DND-41 (cell line): ENCODE measurements at regions not wholly inside any gene's neighbourhood (a gene's known extent, or its start where the extent isn't known, plus 50 kb on each side); places are given as distances from the start of the nearest gene placed in this dataset.
"Not testable (repeated sequence)": the region's sequence is repeated elsewhere in the genome, so short reads cannot be mapped to it uniquely, and the experiment has no call there.

Source experiments
- ATAC-seq: fragments of 200-7000 bp; cut with Tn5 transposase; 3 replicates; pipeline ENCODE4 v1.9.1; 2021; ENCODE audit warnings: low read depth; ENCODE audit not compliant: insufficient read depth
- DNase-seq: peaks from one replicate; pipeline ENCODE4 v3.0.0-alpha.2; 2020
- H2AFZ ChIP-seq: 2 replicates; pipeline ENCODE4 v1.6.0; 2012; ENCODE audit warnings: low read depth, low read length
- H3K27ac ChIP-seq: 2 replicates; pipeline ENCODE4 v1.5.1; 2012; ENCODE audit warnings: low read length, inconsistent platforms
- H3K27me3 ChIP-seq: fragments of 200-600 bp; sonication (generic); 2 replicates; pipeline ENCODE4 v1.6.0; 2012; ENCODE audit warnings: low read length, mild to moderate bottlenecking, inconsistent platforms; ENCODE audit not compliant: insufficient read depth, poor library complexity
- H3K36me3 ChIP-seq: 2 replicates; pipeline ENCODE4 v1.5.1; 2012; ENCODE audit warnings: low read length, inconsistent platforms; ENCODE audit not compliant: insufficient read depth
- H3K4me1 ChIP-seq: 2 replicates; pipeline ENCODE4 v1.5.1; 2012; ENCODE audit warnings: mild to moderate bottlenecking, low read length; ENCODE audit not compliant: insufficient read depth
- H3K4me2 ChIP-seq: 2 replicates; pipeline ENCODE4 v1.6.0; 2012; ENCODE audit warnings: mild to moderate bottlenecking, moderate library complexity, low read length, inconsistent platforms; ENCODE audit not compliant: insufficient read depth
- H3K4me3 ChIP-seq, 2 experiments: fragments of 200-600 bp in 1 of 2; shearing (Covaris generic) in 1 of 2; 2 replicates each; pipeline ENCODE4 v1.5.1; 2012 to 2016; ENCODE audit warnings: inconsistent platforms in 2 of 2, low read length in 2 of 2, mild to moderate bottlenecking in 2 of 2, low read depth in 1 of 2, moderate library complexity in 1 of 2
- H3K79me2 ChIP-seq: 2 replicates; pipeline ENCODE4 v1.6.0; 2012; ENCODE audit warnings: low read length, inconsistent platforms; ENCODE audit not compliant: insufficient read depth
- H3K9ac ChIP-seq: 2 replicates; pipeline ENCODE4 v1.6.0; 2012; ENCODE audit warnings: low read depth, mild to moderate bottlenecking, inconsistent platforms, low read length, moderate library complexity
- H3K9me3 ChIP-seq: 2 replicates; pipeline ENCODE4 v1.5.1; 2012; ENCODE audit warnings: low read length, moderate library complexity, mild to moderate bottlenecking, inconsistent platforms; ENCODE audit not compliant: insufficient read depth, severe bottlenecking
- H4K20me1 ChIP-seq: 2 replicates; pipeline ENCODE4 v1.6.0; 2012; ENCODE audit warnings: low read length; ENCODE audit not compliant: insufficient read depth
- CTCF ChIP-seq: IDR thresholded peaks from 2 replicates; pipeline ENCODE4 v1.5.1; 2012; ENCODE audit warnings: borderline replicate concordance, low read length, moderate library complexity, mild to moderate bottlenecking; ENCODE audit not compliant: poor library complexity, severe bottlenecking; ENCODE audit errors: extremely low read depth
- EZH2 ChIP-seq: IDR thresholded peaks from 3 replicates; pipeline ENCODE4 v1.6.1; 2012; ENCODE audit warnings: borderline replicate concordance, low read depth, mild to moderate bottlenecking, moderate library complexity, low read length, inconsistent platforms; ENCODE audit not compliant: severe bottlenecking

GRCh38 chr2:133867166-133867565 is 298.9 kb upstream of the NCKAP5 start:
- Histone ChIP-seq H3K27me3 (peaks cover 9% of the 10 kb centered on the region), H3K4me2 (no peak overlapping the region), H3K27ac (no peak overlapping the region), H3K79me2 (no peaks in the 10 kb centered on the region), H3K4me1 (no peaks in the 10 kb centered on the region), H3K36me3 (no peaks in the 10 kb centered on the region), H3K9ac (no peak overlapping the region), H4K20me1 (no peaks in the 10 kb centered on the region), H3K4me3 (no peak overlapping the region), H2AFZ (no peak overlapping the region), H3K9me3 (no peaks in the 10 kb centered on the region)
- DNase-seq, result no peak
- TF ChIP-seq CTCF (no peak), EZH2 (no peak)
- ATAC-seq, result no peak

- Histone ChIP-seq H3K4me2 (no peak overlapping the region), H3K27ac (no peak overlapping the region), H3K79me2 (no peaks in the 10 kb centered on the region), H3K9ac (no peak overlapping the region), H3K36me3 (no peaks in the 10 kb centered on the region), H3K4me3 (no peak overlapping the region), H4K20me1 (no peaks in the 10 kb centered on the region), H3K27me3 (peaks cover 4% of the 10 kb centered on the region), H3K9me3 (no peaks in the 10 kb centered on the region), H3K4me1 (no peaks in the 10 kb centered on the region), H2AFZ (no peak overlapping the region)
- ATAC-seq (no peak), DNase-seq (no peak)
- no peak for TF ChIP-seq CTCF
- no peak for TF ChIP-seq EZH2
Measured at GRCh38 chr2:133871545-133872209, 303.4 kb upstream of the NCKAP5 start.

- Histone ChIP-seq H2AFZ (no peak overlapping the region), H4K20me1 (no peaks in the 10 kb centered on the region), H3K27me3 (peaks cover 3% of the 10 kb centered on the region), H3K27ac (no peak overlapping the region), H3K4me3 (no peak overlapping the region), H3K36me3 (no peaks in the 10 kb centered on the region), H3K79me2 (no peaks in the 10 kb centered on the region), H3K4me2 (no peak overlapping the region), H3K9me3 (no peaks in the 10 kb centered on the region), H3K9ac (no peak overlapping the region), H3K4me1 (no peaks in the 10 kb centered on the region)
- ATAC-seq, result no peak
- DNase-seq, result no peak
- TF ChIP-seq CTCF (no peak), EZH2 (no peak)
Measured at GRCh38 chr2:133878326-133878725, 310.1 kb upstream of the NCKAP5 start.

- TF ChIP-seq CTCF (no peak), EZH2 (no peak)
Measured at GRCh38 chr2:133879703-133880102, 311.4 kb upstream of the NCKAP5 start.

GRCh38 chr2:133882159-133882558 is 313.9 kb upstream of the NCKAP5 start:
- H3K27me3 ChIP-seq, H3K27ac ChIP-seq, H3K79me2 ChIP-seq, H3K4me3 ChIP-seq, H3K4me2 ChIP-seq, H4K20me1 ChIP-seq, H3K36me3 ChIP-seq, ATAC-seq, H3K9ac ChIP-seq, H2AFZ ChIP-seq, H3K9me3 ChIP-seq, DNase-seq: not testable (repeated sequence)
- H3K4me1 ChIP-seq, result peaks cover 14% of the 10 kb centered on the region

More at GRCh38 chr2:133879703-133880102, 311.4 kb upstream of the NCKAP5 start:
- Histone ChIP-seq H3K4me2 (no peak overlapping the region), H2AFZ (no peak overlapping the region), H3K36me3 (no peaks in the 10 kb centered on the region), H3K79me2 (no peaks in the 10 kb centered on the region), H3K4me3 (no peak overlapping the region), H4K20me1 (no peaks in the 10 kb centered on the region), H3K4me1 (no peaks in the 10 kb centered on the region), H3K27me3 (peaks cover 3% of the 10 kb centered on the region), H3K9me3 (no peaks in the 10 kb centered on the region), H3K9ac (no peak overlapping the region), H3K27ac (no peak overlapping the region)
- ATAC-seq, result no peak
- DNase-seq, result no peak
